ENCODE measurements at regions not wholly inside any gene's neighbourhood (a gene's known extent, or its start where the extent isn't known, plus 50 kb on each side); places are given as distances from the start of the nearest gene placed in this dataset.

DNA sequence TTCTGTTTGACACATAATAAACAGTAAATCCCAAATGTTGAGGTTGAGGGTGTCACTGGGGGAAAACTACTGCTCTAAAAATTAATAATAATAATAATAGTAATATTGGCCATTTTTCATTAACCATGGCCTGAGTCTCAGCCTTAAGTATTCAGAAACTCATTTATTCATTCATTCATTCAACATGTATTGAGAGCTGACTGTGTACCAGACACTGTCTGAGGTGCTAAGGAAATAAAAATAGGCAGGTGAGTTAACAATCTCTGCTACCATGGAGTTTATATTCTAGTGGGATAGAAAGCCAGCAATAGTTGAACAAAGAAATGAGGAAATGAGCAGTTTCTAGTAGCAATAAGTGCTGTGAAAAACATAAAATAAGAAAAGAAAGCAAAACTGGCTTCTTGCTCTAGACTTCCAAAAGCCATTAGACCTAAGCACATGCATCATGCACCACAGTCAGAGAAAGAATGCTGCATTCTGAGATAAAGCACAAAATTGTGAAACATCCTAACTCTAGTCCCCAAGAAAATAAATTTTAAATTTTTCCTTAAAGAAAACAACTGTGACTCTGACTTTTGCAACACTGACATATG, 278.7 kb downstream of the RCHY1 start:
- H3K4me3 ChIP-seq = no peak overlapping the region
- H3K4me1 ChIP-seq = no peaks in the 10 kb centered on the region
- no peak overlapping the region for H3K27ac ChIP-seq (replicated peaks)
- DNase-seq = no peak
- peaks cover 8% of the 10 kb centered on the region for H3K9me3 ChIP-seq (replicated peaks)
- TF ChIP-seq, protein P1, sequence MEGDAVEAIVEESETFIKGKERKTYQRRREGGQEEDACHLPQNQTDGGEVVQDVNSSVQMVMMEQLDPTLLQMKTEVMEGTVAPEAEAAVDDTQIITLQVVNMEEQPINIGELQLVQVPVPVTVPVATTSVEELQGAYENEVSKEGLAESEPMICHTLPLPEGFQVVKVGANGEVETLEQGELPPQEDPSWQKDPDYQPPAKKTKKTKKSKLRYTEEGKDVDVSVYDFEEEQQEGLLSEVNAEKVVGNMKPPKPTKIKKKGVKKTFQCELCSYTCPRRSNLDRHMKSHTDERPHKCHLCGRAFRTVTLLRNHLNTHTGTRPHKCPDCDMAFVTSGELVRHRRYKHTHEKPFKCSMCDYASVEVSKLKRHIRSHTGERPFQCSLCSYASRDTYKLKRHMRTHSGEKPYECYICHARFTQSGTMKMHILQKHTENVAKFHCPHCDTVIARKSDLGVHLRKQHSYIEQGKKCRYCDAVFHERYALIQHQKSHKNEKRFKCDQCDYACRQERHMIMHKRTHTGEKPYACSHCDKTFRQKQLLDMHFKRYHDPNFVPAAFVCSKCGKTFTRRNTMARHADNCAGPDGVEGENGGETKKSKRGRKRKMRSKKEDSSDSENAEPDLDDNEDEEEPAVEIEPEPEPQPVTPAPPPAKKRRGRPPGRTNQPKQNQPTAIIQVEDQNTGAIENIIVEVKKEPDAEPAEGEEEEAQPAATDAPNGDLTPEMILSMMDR (IDR thresholded peaks at IDR 0.05; ENCODE audit: borderline replicate concordance) = no peak
- H3K27me3 ChIP-seq (ENCODE audit: low read depth) = no peaks in the 10 kb centered on the region
- intact Hi-C loops (cut with micrococcal nuclease) = no loop called here
- H3K36me3 ChIP-seq = no peaks in the 10 kb centered on the region

DNA sequence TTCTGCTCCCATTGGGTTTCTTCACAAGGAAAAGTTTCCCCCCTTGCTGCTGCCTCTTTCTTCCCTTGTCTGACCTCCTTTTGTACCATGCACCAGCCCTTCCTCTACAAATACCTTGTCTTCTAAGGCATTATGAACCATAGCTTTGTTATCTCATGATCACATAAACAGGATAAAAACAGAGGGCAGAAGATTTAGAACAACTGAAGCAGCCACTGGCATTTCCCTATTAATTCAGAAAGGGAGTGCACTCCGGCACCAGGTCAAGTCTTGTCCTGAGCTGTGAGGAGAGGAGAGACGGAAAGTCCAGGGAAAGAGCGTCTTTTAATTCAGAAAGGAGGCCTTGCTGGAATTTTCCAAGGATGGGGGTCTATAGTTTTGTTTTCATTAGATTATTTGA, 281.7 kb downstream of the RCHY1 start:
- no peaks in the 10 kb centered on the region for H3K4me1 ChIP-seq
- no peaks in the 10 kb centered on the region for H3K27me3 ChIP-seq (ENCODE audit: low read depth)
- no peak for DNase-seq
- no peaks in the 10 kb centered on the region for H3K9me3 ChIP-seq (replicated peaks)
- H3K4me3 ChIP-seq = no peak overlapping the region
- intact Hi-C loops (cut with micrococcal nuclease) = no loop called here
- TF ChIP-seq, protein P1 (IDR thresholded peaks at IDR 0.05; ENCODE audit: borderline replicate concordance) = no peak
- H3K27ac ChIP-seq (replicated peaks) = no peak overlapping the region
- no peaks in the 10 kb centered on the region for H3K36me3 ChIP-seq

DNA sequence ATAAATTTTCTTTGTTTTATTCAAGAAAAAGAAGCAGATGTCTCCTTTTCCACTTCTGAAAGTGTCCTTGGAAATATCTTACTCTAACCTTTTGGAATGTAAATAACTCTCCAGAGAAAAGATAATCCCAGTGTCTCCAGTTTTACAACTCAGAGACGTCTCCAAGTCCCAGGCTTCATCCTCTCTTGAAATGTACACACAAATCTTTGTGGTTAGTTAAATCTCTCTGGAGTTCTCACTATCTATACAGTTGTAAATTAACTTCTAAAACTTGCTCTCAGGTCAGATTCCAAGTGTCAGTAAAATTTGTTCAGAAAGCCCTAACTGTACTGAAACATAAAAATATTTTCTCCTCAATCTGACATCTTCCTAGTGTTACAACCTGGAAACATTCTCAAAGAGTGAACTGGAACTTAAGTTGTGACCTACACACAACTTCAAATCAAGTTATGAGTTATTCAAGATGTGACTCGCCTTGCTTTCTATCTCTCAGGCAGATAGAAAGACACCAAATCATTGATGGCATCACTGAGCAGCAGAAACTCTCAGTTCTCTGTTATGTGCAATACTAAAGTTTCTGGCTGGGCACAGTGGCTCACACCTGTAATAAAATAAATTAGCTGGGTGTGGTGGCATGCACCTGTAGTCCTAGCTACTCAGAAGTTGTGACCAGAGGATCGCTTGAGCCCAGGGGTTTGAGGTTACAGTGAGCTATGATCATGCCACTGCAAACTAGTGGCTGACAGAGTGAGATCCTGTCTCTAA, 284.2 kb downstream of the RCHY1 start:
- H3K4me3 ChIP-seq = no peak overlapping the region
- DNase-seq = no peak
- H3K4me1 ChIP-seq = no peaks in the 10 kb centered on the region
- no peaks in the 10 kb centered on the region for H3K36me3 ChIP-seq
- no peak overlapping the region for H3K27ac ChIP-seq (replicated peaks)
- peaks cover 17% of the 10 kb centered on the region for H3K9me3 ChIP-seq (replicated peaks)
- H3K27me3 ChIP-seq (ENCODE audit: low read depth) = no peaks in the 10 kb centered on the region
- intact Hi-C loops (cut with micrococcal nuclease) = no loop called here
- TF ChIP-seq, protein P1 (IDR thresholded peaks at IDR 0.05; ENCODE audit: borderline replicate concordance) = no peak

DNA sequence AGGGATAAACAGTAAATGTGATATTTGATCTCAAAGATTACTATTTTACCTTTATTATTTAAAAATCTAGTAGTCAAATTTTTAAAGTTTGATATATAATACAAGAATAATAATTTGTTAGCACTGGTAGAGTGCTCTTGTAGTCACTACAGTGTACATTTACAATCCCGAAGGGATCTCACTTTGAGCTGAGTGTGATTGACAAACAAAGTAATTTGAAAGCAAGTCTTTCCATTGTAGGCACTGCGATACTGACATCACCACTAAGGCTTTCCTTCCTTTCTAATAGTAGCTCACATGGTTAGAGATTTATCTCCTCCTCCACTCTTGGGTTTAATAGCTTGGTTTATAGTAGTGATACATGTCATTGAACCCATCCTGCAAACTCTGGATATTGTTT, 280.6 kb downstream of the PARM1 start:
- no peak overlapping the region for H3K27ac ChIP-seq (replicated peaks)
- DNase-seq = no peak
- peaks cover 13% of the 10 kb centered on the region for H3K9me3 ChIP-seq (replicated peaks)
- H3K4me1 ChIP-seq = no peaks in the 10 kb centered on the region
- no peaks in the 10 kb centered on the region for H3K36me3 ChIP-seq
- no peaks in the 10 kb centered on the region for H3K27me3 ChIP-seq (ENCODE audit: low read depth)
- TF ChIP-seq, protein P1 (IDR thresholded peaks at IDR 0.05; ENCODE audit: borderline replicate concordance) = no peak
- no peak overlapping the region for H3K4me3 ChIP-seq
- intact Hi-C loops (cut with micrococcal nuclease) = no loop called here

DNA sequence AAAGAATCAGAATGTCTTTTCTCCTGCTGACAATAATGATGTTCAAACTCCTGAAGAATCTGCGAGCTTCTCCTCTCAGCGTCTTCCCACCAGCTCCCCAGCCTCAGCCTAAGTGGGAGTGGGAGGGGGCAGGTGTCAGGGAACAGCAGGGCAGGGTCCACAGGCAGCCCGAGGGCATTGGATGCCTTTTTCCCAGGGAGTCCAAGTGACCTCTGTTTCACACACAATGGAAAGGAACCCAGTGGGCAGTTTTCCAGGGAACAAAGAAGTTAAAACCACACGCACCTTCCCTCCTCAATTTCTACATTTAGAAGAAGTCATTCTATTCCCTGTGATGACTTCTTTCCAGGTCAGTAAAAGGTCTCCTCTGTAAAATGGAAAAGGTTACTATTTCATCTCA, 278.5 kb downstream of the PARM1 start:
- Histone ChIP-seq H3K4me3 (no peak overlapping the region), H3K9me3 (replicated peaks) (peaks cover 9% of the 10 kb centered on the region), H3K27ac (replicated peaks) (no peak overlapping the region), H3K4me1 (no peaks in the 10 kb centered on the region), H3K27me3 (ENCODE audit: low read depth) (no peaks in the 10 kb centered on the region), H3K36me3 (no peaks in the 10 kb centered on the region)
- intact Hi-C loops (cut with micrococcal nuclease) = no loop called here
- DNase-seq = no peak
- TF ChIP-seq, protein P1 (IDR thresholded peaks at IDR 0.05; ENCODE audit: borderline replicate concordance) = no peak

Measured in left ventricle myocardium inferior (tissue), 1 donor.